ENCODE measurements at regions not wholly inside any gene's neighbourhood (a gene's known extent, or its start where the extent isn't known, plus 50 kb on each side); places are given as distances from the start of the nearest gene placed in this dataset.

- H3K4me2 ChIP-seq (ENCODE audit: low read length), result no peak overlapping the region
- H2AFZ ChIP-seq (ENCODE audit: low read depth, low read length), result no peak overlapping the region
- H3K9ac ChIP-seq (ENCODE audit: low read length), result no peak overlapping the region
- no peaks in the 10 kb centered on the region for H3K9me3 ChIP-seq (ENCODE audit: low read length)
- H3K79me2 ChIP-seq (replicated peaks; ENCODE audit: insufficient read depth, low read length), result no peaks in the 10 kb centered on the region
- no peaks in the 10 kb centered on the region for H4K20me1 ChIP-seq (ENCODE audit: insufficient read depth)
- H3F3A ChIP-seq (ENCODE audit: insufficient read depth, low read length, poor library complexity, severe bottlenecking), result no peaks in the 10 kb centered on the region
- H3K36me3 ChIP-seq (ENCODE audit: insufficient read depth, low read length), result no peaks in the 10 kb centered on the region
- H3K9me2 ChIP-seq (ENCODE audit: insufficient read depth, low read length), result no peaks in the 10 kb centered on the region
- H3K27me3 ChIP-seq (ENCODE audit: insufficient read depth, low read depth, low read length), result no peaks in the 10 kb centered on the region
- no peak overlapping the region for H3K4me3 ChIP-seq (ENCODE audit: low read length)
- no peak overlapping the region for H3K27ac ChIP-seq (ENCODE audit: low read length)
- no peak for TF ChIP-seq SMC3 (conservative IDR thresholded peaks at IDR 0.05; ENCODE audit: poor library complexity)
- TF ChIP-seq, protein P1, sequence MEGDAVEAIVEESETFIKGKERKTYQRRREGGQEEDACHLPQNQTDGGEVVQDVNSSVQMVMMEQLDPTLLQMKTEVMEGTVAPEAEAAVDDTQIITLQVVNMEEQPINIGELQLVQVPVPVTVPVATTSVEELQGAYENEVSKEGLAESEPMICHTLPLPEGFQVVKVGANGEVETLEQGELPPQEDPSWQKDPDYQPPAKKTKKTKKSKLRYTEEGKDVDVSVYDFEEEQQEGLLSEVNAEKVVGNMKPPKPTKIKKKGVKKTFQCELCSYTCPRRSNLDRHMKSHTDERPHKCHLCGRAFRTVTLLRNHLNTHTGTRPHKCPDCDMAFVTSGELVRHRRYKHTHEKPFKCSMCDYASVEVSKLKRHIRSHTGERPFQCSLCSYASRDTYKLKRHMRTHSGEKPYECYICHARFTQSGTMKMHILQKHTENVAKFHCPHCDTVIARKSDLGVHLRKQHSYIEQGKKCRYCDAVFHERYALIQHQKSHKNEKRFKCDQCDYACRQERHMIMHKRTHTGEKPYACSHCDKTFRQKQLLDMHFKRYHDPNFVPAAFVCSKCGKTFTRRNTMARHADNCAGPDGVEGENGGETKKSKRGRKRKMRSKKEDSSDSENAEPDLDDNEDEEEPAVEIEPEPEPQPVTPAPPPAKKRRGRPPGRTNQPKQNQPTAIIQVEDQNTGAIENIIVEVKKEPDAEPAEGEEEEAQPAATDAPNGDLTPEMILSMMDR (IDR thresholded peaks at IDR 0.05; ENCODE audit: poor library complexity, severe bottlenecking), result no peak
- TF ChIP-seq, protein P2, sequence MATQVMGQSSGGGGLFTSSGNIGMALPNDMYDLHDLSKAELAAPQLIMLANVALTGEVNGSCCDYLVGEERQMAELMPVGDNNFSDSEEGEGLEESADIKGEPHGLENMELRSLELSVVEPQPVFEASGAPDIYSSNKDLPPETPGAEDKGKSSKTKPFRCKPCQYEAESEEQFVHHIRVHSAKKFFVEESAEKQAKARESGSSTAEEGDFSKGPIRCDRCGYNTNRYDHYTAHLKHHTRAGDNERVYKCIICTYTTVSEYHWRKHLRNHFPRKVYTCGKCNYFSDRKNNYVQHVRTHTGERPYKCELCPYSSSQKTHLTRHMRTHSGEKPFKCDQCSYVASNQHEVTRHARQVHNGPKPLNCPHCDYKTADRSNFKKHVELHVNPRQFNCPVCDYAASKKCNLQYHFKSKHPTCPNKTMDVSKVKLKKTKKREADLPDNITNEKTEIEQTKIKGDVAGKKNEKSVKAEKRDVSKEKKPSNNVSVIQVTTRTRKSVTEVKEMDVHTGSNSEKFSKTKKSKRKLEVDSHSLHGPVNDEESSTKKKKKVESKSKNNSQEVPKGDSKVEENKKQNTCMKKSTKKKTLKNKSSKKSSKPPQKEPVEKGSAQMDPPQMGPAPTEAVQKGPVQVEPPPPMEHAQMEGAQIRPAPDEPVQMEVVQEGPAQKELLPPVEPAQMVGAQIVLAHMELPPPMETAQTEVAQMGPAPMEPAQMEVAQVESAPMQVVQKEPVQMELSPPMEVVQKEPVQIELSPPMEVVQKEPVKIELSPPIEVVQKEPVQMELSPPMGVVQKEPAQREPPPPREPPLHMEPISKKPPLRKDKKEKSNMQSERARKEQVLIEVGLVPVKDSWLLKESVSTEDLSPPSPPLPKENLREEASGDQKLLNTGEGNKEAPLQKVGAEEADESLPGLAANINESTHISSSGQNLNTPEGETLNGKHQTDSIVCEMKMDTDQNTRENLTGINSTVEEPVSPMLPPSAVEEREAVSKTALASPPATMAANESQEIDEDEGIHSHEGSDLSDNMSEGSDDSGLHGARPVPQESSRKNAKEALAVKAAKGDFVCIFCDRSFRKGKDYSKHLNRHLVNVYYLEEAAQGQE (IDR thresholded peaks at IDR 0.05; ENCODE audit: borderline replicate concordance), result no peak
- TF ChIP-seq MXI1 (conservative IDR thresholded peaks at IDR 0.05; ENCODE audit: poor library complexity, severe bottlenecking), result no peak
- no peak for TF ChIP-seq RAD21 (conservative IDR thresholded peaks at IDR 0.05)
- no peak for TF ChIP-seq POLR2AphosphoS5 (IDR thresholded peaks at IDR 0.05)
- no peak for TF ChIP-seq EZH2 (IDR thresholded peaks at IDR 0.05; ENCODE audit: borderline replicate concordance, insufficient read depth, low read length, poor library complexity, severe bottlenecking)
- TF ChIP-seq EP300 (conservative IDR thresholded peaks at IDR 0.05; ENCODE audit: poor library complexity, severe bottlenecking), result no peak
- no peak for TF ChIP-seq TAF1 (IDR thresholded peaks at IDR 0.05; ENCODE audit: low read depth)
Observed at GRCh38 chr16:60815865-60816264, 1220.4 kb downstream of the CDH8 start.

DNA sequence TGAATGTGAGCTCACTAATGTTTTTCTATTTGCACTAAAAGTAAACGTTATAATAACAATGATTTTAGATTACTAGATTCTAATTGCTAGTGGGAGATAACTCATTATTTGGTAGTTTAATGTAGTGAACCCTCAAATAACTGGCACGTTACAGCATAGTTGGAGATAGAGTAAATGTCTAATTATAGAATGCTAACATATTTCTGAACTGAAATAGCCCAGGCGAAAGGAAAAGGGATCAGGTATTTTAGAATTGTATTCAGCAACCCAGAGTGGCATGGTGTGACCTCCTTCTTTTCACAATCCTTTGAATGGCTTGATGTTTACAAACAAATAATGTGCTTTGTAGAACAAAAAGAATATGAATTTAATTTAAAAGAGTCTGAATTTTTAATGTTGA, 1221.2 kb downstream of the CDH8 start:
- Histone ChIP-seq H3K9me3 (ENCODE audit: low read length) (no peaks in the 10 kb centered on the region), H3K27me3 (ENCODE audit: insufficient read depth, low read depth, low read length) (no peaks in the 10 kb centered on the region), H3K9ac (ENCODE audit: low read length) (no peak overlapping the region), H3K27ac (ENCODE audit: low read length) (no peak overlapping the region), H3F3A (ENCODE audit: insufficient read depth, low read length, poor library complexity, severe bottlenecking) (no peaks in the 10 kb centered on the region), H3K9me2 (ENCODE audit: insufficient read depth, low read length) (no peaks in the 10 kb centered on the region), H3K4me2 (ENCODE audit: low read length) (no peak overlapping the region), H4K20me1 (ENCODE audit: insufficient read depth) (no peaks in the 10 kb centered on the region), H2AFZ (ENCODE audit: low read depth, low read length) (no peak overlapping the region), H3K4me3 (ENCODE audit: low read length) (no peak overlapping the region), H3K36me3 (ENCODE audit: insufficient read depth, low read length) (no peaks in the 10 kb centered on the region), H3K79me2 (replicated peaks; ENCODE audit: insufficient read depth, low read length) (no peaks in the 10 kb centered on the region)
- no peak for TF ChIP-seq POLR2AphosphoS5 (IDR thresholded peaks at IDR 0.05)

DNA sequence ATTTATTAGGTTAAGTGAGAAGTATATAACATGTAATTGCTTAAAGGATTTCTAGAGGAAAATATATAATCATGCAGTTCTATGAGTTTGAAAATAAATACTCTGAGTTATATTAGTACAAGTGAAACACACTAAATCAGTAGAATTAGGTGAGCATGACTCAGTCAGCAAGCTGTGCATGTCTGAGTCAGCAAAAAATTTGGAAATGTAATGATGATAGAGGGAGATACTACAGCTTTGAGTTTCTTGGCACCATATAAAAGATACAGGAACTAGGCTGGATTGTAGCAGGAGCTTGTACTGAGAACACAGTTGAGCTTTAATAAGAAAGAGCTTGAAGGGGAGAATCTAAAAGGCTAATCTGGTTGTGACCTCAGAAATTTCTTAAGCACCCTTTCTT, 1224.6 kb downstream of the CDH8 start:
- H4K20me1 ChIP-seq (ENCODE audit: insufficient read depth), result no peaks in the 10 kb centered on the region
- no peak overlapping the region for H3K4me3 ChIP-seq (ENCODE audit: low read length)
- H3K9me2 ChIP-seq (ENCODE audit: insufficient read depth, low read length), result no peaks in the 10 kb centered on the region
- no peaks in the 10 kb centered on the region for H3K27me3 ChIP-seq (ENCODE audit: insufficient read depth, low read depth, low read length)
- TF ChIP-seq MXI1 (conservative IDR thresholded peaks at IDR 0.05; ENCODE audit: poor library complexity, severe bottlenecking), result no peak
- TF ChIP-seq RAD21 (conservative IDR thresholded peaks at IDR 0.05), result no peak
- no peak for TF ChIP-seq SMC3 (conservative IDR thresholded peaks at IDR 0.05; ENCODE audit: poor library complexity)
- TF ChIP-seq POLR2AphosphoS5 (IDR thresholded peaks at IDR 0.05), result no peak
- no peak for TF ChIP-seq EZH2 (IDR thresholded peaks at IDR 0.05; ENCODE audit: borderline replicate concordance, insufficient read depth, low read length, poor library complexity, severe bottlenecking)
- no peak for TF ChIP-seq TAF1 (IDR thresholded peaks at IDR 0.05; ENCODE audit: low read depth)
- TF ChIP-seq, protein P2 (IDR thresholded peaks at IDR 0.05; ENCODE audit: borderline replicate concordance), result no peak
- no peak for TF ChIP-seq EP300 (conservative IDR thresholded peaks at IDR 0.05; ENCODE audit: poor library complexity, severe bottlenecking)
- TF ChIP-seq, protein P1 (IDR thresholded peaks at IDR 0.05; ENCODE audit: poor library complexity, severe bottlenecking), result no peak
- H3K27ac ChIP-seq (ENCODE audit: low read length), result no peak overlapping the region
- H3K9me3 ChIP-seq (ENCODE audit: low read length), result no peaks in the 10 kb centered on the region
- no peak overlapping the region for H3K4me2 ChIP-seq (ENCODE audit: low read length)
- H3F3A ChIP-seq (ENCODE audit: insufficient read depth, low read length, poor library complexity, severe bottlenecking), result no peaks in the 10 kb centered on the region
- H2AFZ ChIP-seq (ENCODE audit: low read depth, low read length), result no peak overlapping the region
- H3K36me3 ChIP-seq (ENCODE audit: insufficient read depth, low read length), result no peaks in the 10 kb centered on the region
- H3K9ac ChIP-seq (ENCODE audit: low read length), result no peak overlapping the region
- H3K79me2 ChIP-seq (replicated peaks; ENCODE audit: insufficient read depth, low read length), result no peaks in the 10 kb centered on the region

All from neural cell (in vitro differentiated cells).